Retina (tissue), 1 donor: ENCODE measurements at regions not wholly inside any gene's neighbourhood (a gene's known extent, or its start where the extent isn't known, plus 50 kb on each side); places are given as distances from the start of the nearest gene placed in this dataset.
"Not testable (repeated sequence)": the region's sequence is repeated elsewhere in the genome, so short reads cannot be mapped to it uniquely, and the experiment has no call there.

ENCODE experiments used
- DNase-seq: peaks from one replicate; pipeline ENCODE4 v3.0.0-alpha.2; 2016

DNA sequence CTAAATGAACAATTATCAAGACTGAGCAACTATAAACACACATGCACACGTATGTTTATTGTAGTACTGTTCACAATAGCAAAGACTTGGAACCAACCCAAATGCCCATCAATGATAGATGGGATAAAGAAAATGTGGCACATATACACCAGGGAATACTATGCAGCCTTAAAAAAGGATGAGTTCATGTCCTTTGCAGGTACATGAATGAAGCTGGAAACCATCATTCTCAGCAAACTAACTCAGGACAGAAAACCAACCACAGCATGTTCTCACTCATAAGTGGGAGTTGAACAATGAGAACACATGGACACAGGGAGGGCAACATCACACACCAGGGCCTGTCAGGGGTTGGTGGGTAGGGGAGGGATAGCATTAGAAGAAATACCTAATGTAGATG lies 445.4 kb downstream of the BCAT1 start:
- DNase-seq = not testable (repeated sequence)

DNA sequence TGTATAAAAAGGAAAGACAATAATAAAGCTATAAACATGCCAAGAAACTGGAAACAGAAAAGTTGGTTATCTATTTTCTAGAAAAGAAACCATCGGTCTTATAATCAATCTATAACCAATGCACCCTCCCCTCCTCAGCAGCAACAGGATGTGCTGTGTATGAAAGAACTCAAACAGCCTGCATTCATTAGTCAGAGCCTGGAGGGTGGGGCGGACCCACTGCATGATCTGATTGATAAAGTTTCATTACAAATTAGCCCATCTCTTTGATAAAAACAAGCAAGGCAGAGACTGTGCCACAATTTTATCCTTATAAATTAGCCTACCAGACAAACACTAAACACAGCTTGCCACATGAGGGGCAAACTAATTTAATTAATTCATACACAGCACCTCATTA lies 448.1 kb downstream of the BCAT1 start:
- no peak for DNase-seq

DNA sequence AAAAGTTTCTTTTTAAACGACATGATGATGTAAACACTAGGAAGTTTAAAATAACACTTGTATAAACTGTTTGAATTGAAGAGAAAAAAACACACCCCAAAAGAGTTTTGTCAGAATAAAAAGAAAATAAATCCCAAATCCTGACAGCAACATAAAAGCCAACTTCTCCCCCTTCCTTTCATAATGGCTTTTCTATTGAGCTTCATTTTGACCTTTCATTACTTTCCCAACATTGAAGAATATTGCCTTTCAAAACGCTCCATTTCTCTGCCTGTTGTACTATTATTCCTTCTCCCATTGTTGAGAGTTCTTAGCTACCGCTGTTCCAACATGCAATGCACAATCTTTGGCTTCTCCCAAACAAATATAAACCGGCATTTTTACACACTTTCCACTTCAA lies 448.5 kb downstream of the BCAT1 start:
- no peak for DNase-seq

DNA sequence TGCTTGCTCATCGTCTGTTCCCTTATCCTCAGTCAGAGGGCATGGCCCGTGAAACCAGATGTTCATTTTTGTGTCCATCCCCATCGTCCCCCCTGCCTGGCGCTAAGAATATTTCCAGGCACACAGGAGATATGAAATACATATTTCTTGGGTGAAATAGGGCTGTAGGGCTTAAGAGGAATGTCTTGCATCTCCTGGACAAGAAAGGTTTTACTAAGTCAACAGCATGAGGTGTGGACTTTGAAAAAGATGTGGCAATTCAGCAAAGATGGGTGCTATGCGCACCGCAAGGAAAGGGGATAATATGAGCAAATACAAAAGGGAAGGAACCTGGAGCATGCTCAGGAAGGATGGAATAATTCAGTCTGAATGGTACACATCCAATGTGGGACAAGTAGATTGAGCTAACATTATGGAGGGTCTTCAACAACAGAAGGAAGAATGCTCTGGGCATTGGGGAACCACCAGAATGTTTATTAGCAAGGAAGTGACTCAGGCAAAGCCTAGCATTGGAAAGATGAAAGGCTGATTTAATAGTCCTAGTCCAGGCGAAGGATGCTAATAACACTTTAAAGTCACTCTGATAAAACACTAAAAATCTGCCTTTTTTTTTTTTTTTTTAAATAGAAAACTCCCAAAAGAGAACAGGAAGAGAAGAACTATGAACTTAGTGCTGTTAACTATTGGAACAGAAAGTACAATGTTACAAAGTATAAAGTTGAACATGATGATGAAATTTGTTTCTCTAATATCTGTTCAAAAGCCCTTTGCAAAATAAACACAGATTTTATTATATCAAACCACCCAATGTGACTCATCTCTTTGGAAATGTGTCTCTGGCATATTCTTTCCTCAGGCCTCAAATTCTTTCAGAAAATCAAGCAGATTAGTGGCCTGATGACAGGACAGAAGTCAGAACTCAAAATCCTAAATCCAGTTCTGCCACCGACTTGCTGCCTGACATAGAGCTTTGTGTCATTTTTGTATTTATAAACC lies 449.5 kb downstream of the BCAT1 start:
- DNase-seq = no peak

DNA sequence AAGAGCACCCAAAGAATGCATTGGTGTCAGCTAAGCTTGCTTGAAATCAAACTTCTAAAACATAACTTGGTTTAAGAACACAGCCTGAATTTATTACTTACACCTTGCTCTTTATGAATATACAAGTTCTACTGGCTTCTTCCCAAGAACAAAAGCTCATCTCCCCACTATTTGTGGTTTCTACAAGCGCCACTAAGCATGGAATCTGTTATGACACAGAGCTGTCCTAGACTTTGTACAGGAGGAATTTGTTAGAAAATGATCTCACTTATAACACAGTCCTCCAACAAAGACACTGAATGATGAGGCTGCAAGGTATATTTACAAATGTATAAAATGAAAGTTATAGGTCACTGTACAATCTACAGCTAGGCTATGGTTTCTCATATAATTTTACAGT lies 452.1 kb downstream of the BCAT1 start:
- no peak for DNase-seq

DNA sequence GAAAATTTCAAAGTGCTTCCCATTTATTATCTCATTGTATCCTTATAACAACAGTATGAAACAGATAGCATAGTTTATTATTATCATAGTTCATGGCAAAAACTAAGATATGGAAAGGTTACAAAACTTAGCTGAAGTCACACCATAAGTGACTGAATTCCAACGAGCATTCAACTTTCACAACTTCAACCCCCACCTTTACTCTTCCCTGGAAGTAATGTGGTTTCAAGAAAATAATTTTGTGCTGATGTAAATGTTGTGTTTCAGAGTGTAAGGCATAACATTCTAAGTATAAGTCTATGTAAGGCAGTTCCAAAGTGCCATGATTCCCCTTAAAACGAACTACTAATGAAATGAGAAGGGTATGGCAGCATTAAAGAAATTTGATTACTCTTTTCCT lies 454.5 kb downstream of the BCAT1 start:
- DNase-seq = no peak

DNA sequence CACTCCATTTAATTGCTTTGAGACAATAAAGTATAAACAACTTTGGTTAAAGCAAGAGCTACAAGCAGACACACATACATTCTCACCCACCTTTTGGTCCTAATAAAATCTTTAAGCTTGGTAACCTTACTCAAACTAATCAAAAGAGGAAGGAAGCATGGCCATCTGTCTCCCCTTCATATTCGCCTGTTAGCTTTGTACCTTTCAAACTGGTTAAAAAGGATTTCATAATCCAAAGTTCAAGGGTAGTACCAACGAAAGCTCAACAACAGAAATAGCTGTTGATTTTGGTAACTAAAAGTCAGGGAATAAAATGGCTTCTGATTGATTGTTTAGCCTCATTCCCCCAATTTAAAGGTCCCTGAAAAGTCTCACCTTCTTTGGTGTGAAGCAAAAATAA lies 456.9 kb downstream of the BCAT1 start:
- DNase-seq = no peak

DNA sequence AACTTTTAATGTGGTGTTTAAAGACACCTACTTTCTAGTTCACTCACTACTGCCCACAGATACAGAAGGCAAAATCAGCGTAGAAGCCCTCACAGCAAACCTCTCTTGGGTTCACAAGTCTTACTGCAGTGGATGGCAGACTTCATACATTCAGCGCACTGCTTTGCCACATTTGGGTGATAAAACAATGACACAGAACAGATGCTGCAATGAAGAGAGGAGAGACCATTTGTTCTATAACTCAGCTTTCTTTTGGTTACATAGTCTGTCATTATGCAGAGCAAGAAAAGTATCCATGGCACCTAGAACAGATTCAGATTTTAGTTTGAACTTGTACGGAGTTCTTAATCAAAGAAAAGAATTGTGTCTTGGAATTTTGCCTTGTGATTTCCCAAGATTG lies 459.0 kb downstream of the BCAT1 start:
- no peak for DNase-seq

DNA sequence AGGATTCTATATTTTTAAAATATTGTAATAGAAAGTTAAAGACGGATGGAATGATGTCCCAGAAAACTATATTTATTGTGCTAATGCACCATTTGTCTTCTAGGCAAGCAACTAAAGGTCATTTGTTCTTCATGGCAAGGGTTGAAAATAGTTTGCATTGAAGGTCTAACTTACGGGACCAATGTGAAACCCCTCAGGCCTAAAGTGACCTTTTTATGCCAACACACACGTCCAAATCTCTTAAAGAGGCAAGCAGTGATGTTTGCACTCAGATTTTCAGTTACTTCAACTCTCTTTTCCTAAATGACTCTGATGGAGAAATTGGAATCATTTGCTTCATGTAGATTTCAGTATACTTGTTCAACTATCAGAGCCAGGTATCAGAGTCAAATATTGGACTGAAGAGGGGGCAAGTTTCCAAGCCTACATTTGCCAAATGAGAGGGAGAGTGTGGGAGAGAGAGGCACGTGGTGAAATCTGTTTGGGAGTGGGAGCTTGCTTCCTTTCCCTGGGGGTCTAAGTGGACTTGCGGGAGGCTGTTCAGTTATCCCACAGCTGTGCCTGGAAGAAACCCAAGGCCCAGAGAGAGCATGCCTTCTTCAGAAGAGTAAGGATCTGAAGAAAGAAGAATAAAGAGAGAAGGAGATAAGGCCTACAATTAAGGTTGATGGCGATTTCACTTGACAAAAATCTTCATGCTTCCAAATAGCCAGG lies 459.8 kb downstream of the BCAT1 start:
- no peak for DNase-seq

DNA sequence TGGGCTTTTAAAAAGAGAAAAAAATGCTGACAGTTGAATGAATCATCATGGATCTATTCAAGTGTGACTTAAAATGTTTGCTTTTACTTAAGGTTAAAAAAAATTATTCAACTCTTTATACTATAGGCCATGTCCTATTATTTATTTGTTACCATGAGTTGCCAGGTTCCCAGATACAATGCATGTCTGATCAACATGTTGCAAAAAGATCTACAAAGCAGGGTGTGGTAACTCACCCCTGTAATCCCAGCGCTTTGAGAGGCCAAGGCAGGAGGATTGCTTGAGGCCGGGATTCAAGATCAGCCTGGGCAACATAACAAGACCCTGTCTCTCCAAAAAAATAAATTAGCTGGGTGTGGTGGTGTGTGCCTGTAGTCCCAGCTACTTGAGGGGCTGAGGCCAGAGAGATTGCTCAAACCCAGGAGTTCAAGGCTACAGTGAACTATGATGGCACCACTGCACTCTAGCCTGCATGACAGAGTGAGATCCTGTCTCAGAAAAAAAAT lies 460.8 kb downstream of the BCAT1 start:
- no peak for DNase-seq

DNA sequence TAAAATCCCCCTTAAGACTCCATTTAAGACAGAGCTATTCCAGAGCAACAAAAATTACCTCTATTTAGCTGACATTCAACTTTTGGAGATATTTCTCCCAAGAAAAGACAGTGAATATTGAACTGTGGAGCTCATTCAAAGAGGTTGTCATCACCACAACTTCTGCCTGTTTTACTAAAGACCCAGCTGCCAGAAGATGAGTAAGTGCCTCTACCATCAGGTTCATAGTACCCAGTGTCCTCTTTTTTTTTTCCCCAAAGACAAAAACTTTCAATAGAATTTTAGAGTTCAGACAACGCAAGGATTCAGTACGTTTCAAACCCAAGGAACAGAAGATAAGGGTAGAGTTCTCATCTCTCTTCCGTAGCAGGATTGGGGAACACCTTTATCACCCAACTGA lies 461.3 kb downstream of the BCAT1 start:
- no peak for DNase-seq

DNA sequence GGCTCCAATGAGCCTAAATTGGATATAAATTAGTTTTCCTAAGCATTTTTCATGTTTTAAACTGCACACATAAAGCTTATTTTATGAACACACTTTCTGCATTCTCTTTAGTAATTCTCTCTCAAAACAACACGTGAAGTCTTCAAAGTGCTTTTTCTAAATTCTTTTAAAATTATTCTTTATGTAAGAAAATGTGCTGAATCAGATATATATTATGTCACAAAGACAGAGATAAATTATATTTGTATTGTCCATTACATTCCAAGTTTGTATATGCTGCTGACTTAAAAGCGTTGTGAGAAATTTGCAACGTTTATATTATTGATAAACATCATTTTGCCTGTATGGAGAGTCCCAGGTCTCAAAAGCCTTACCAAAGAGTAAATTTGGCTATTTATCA lies 465.2 kb downstream of the BCAT1 start:
- no peak for DNase-seq

DNA sequence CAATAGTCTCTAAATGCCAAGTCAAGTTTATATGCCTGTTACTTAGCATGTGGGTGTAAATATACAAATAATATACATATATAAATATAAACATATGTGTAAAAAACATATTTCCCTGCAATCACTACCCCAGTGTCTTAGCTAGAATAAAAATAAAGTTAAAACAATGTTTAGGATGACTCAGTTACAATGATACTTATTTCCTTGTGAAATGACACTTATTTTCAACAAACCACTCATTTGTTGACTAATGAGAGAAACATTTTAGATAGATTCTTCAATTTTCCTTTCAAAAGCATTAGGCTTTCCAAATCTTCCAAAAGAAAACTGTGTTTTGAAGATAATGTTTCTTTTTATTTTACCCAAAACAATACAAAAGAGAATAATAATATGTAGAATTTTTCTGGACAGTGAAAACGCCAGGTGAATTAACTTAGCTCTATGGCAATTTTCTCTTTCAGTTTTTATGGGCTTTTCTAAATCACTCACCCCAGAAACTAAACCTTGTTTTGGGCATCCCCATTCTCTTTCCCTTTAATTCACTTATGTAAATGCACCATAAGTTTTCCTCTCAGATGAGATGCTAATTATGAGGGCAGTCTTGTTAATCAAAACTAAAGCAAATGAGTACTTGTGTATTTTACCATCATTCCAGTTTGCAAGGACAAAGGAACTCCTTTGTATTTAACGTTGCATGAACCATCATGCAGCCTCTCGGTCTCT lies 465.9 kb downstream of the BCAT1 start:
- no peak for DNase-seq

DNA sequence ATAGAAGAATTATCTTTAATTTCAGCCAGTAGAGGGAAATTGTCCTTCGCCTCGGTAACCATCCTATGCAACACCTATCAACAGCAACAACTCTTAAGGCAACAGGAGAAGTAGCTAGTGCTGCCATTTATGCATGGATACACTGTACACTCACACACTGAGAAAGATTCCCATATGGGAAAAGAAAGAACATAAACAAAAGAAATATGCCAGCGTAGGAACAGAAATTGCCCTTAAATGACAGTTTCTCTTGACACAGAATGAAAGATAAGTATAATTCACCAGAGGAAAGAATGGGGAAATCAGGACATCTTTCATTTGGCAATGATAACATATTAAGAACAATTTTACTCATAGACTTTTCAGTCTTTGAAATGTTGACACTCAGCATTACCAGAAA lies 466.9 kb downstream of the BCAT1 start:
- no peak for DNase-seq

DNA sequence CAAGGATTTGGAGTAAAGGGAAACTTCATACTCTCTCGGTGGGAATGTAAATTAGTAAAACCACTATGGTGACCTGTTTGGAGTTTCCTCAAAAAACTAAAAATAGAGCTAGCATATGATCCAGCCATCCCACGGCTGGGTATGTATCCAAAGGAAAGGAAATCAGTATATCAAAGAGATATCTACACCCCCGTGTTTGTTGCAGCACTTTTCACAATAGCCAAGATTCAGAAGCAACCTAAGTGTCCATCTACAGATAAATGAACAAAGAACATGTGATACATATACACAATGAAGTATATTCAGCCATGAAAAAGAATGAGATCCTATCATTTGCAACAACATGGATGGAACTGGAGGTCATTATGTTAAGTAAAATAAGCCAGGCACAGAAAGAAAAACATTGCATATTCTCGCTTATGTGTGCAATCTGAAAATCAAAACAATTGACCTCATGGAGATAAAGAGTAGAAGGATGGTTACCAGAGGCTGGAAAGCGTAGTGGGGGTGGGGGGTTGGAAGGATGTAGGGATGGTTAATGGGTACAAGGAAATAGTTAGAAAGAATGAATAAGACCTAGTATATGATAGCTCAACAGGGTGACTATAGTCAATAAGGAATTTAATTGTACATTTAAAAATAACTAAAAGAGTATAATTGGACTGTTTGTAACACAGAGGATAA lies 468.0 kb downstream of the BCAT1 start:
- DNase-seq = no peak

DNA sequence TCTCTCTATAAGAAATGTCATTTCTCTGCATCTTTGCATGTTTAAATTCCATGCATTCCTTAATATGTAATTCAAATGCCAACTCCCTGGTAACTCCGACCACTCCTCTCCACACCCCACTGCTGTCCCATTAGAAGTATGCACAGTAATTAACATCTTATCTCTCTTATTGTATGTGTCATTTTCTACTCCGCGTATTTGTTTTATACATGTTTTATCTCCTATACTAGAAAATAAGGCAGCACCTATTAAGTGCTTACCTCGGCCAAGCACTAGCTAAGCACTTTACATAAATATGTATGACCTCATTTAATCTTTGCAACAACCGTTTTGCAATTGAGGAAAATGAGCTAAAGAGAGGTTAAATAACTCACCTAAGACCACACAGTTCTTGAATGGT lies 469.8 kb downstream of the BCAT1 start:
- DNase-seq = no peak

DNA sequence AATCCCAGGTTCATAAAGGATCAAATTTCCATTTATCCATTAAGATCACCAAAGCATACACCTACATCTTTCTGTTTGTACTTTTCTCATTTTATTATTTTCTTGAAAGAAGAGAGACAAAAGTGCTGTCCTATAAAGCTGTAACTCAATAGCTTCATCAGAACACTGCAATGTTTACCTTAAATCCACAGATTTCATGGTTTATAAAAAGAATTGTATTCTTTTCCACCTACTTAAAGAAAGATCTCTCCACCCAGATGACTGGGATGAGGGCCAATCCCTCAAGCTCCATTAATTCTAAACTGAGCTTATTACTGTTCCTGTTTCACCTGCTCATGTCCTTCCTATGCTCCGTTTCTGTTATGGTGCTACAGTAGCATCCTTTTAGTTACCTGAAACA lies 470.6 kb downstream of the BCAT1 start:
- no peak for DNase-seq

DNA sequence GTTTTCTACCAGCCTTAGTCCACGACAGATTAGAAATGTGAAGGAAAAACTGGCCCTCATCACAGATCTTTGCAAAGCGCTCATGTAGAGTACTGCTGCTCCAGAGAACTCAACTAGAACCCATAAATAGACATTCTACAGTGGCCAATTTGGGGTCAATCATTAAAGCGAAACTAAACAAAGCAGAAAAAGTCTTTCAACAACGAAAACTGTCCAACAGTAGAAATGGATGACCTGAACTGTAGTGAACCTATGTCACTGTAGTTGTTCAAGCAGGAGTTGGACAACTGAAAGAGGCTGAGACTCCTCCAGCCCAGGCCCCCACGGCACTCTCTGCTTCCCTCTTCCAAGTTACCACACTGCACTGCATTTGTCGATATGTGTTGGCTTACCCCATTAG lies 472.6 kb downstream of the BCAT1 start:
- no peak for DNase-seq

DNA sequence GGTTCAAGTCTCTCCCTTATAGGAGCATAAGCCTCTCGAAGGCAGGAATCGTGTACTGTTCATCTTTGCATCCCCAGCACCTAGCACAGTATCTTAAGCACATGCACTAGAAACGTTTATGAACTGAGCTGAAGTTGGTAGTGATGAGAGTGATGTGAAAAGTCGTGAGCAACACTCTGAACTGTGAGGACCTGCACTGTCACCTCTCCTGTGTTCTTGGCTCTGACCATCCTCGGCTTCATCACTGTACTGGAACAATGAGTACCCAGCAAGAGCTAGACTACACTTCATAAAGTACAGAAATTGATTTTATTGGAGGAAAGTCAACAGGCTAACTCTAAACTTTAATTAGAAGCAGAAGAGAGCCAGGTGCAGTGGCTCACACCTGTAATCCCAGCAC lies 473.6 kb downstream of the BCAT1 start:
- DNase-seq = no peak

DNA sequence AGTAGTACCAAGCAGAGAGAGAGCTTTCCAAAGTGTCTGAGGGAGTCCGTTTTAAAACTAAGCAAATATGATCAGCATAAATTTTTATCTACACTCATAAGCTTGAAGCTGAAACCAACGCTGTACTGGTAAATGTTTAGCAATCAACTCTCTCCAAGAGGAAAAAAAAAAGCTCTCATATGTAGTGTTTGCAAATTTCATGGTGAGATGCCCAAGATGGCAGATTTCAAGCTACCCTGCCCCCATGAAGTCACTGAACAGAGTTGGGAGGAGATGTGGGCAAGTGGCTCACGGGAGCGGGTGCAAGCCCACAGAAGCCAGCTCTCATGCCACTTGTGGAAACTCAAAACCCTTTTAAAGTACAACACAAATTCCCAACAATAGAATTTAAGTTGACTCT lies 475.8 kb downstream of the BCAT1 start:
- DNase-seq = no peak

DNA sequence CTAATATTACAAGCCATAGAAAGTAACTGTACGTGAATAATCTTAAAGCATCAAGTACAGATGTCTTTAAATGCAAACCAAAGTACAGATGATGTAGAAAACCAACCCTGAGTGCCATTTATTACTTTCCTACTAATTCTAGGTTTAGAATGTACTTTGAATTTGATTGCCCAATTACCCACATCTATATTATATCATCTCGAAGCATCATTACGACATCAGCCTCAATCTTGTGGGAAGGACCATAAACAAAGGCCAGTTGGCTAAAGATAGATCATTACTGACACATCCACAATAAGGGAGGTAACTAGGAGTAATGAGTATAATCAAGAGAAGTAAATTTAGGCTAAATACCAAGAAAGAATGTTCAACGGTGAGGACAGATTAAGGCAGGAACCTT lies 478.9 kb downstream of the BCAT1 start:
- DNase-seq = no peak

DNA sequence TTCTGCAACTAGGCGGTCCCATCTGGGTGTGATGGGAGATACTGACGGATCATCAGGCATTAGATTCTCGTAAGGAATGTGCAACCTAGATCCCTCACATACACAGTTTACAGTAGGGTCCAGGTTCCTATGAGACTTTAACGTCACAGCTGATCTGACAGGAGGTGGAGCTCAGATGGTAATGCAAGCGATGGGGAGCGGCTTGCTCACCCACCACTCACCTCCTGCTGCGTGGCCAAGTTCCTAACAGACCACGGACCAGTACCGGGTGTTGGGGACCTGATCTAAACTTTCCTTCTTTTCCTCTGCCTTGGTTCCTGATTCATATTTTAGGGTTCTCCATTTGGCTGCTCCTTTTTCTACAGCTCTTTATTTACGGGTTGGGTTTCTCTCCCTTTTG lies 479.8 kb downstream of the BCAT1 start:
- DNase-seq = no peak

DNA sequence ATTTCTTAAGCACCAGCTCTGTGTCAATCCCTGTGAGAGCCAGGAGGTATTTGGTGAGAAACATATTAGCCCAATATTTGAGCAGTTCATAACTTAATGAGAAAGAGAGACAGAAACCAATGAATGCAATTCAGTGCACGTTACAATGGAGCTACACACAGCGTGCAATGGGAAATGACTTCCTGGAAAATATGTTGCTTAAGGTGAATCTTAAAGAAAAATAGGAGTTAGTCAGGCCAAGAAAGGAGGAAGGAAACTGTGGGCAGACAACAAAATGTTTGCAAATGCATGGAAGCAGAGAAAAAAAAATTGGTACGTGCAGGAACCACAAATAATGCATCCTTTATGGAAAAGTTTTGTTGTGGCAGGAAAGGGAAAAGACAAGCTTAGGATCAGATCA lies 481.7 kb downstream of the BCAT1 start:
- DNase-seq = no peak
